Neural progenitor cell (in vitro differentiated cells): ENCODE measurements at regions not wholly inside any gene's neighbourhood (a gene's known extent, or its start where the extent isn't known, plus 50 kb on each side); places are given as distances from the start of the nearest gene placed in this dataset.
A peak's percentile ranks its signal among the peaks of the same experiment; 100 is the strongest.

Source experiments
- DNase-seq: peaks from one replicate; pipeline ENCODE4 v3.0.0-alpha.2; 2016; ENCODE audit warnings: low spot score
- H2AFZ ChIP-seq: fragments of 200-600 bp; sonication (generic); replicated peaks from 2 replicates; pipeline ENCODE4 v1.6.1; 2016; ENCODE audit warnings: antibody characterized with exemption
- H3F3A ChIP-seq: fragments of 200-600 bp; sonication (generic); 2 replicates; pipeline ENCODE4 v1.6.1; 2016; ENCODE audit warnings: antibody characterized with exemption, low read depth
- H3K27ac ChIP-seq: fragments of 200-600 bp; sonication (generic); 2 replicates; pipeline ENCODE4 v1.5.1; 2016; ENCODE audit warnings: mild to moderate bottlenecking
- H3K27me3 ChIP-seq: fragments of 200-600 bp; sonication (generic); 2 replicates; pipeline ENCODE4 v1.6.1; 2016; ENCODE audit warnings: mild to moderate bottlenecking, moderate library complexity
- H3K36me3 ChIP-seq: fragments of 200-600 bp; sonication (generic); 2 replicates; pipeline ENCODE4 v1.5.1; 2016
- H3K4me1 ChIP-seq: fragments of 200-600 bp; sonication (generic); 2 replicates; pipeline ENCODE4 v1.6.1; 2016; ENCODE audit warnings: mixed run types
- H3K4me2 ChIP-seq: fragments of 200-600 bp; sonication (generic); 2 replicates; pipeline ENCODE4 v1.6.1; 2016
- H3K4me3 ChIP-seq: fragments of 200-600 bp; sonication (generic); 2 replicates; pipeline ENCODE4 v1.5.1; 2016
- H3K79me2 ChIP-seq: fragments of 200-600 bp; sonication (generic); 2 replicates; pipeline ENCODE4 v1.6.1; 2016; ENCODE audit warnings: low read depth
- H3K9ac ChIP-seq: fragments of 200-600 bp; sonication (generic); 2 replicates; pipeline ENCODE4 v1.6.1; 2016
- H3K9me3 ChIP-seq: fragments of 200-600 bp; sonication (generic); 2 replicates; pipeline ENCODE4 v1.5.1; 2016; ENCODE audit warnings: low read depth
- H4K20me1 ChIP-seq: fragments of 200-600 bp; sonication (generic); 2 replicates; pipeline ENCODE4 v1.6.1; 2016; ENCODE audit warnings: low read depth
- H3K27ac Mint-ChIP-seq: 3 replicates; pipeline ENCODE4 v1.8.0; 2021; ENCODE audit warnings: mixed read lengths
- H3K27me3 Mint-ChIP-seq: 2 replicates; pipeline ENCODE4 v1.8.0; 2022; ENCODE audit warnings: low read depth, mild to moderate bottlenecking, inconsistent platforms, moderate library complexity, mixed read lengths; ENCODE audit not compliant: insufficient read depth
- H3K36me3 Mint-ChIP-seq: 3 replicates; pipeline ENCODE4 v1.8.0; 2021; ENCODE audit warnings: mixed read lengths
- H3K4me1 Mint-ChIP-seq: 3 replicates; pipeline ENCODE4 v1.8.0; 2021; ENCODE audit warnings: mixed read lengths
- H3K4me3 Mint-ChIP-seq: 3 replicates; pipeline ENCODE4 v1.8.0; 2021; ENCODE audit warnings: mild to moderate bottlenecking, moderate library complexity, mixed read lengths
- H3K9me3 Mint-ChIP-seq: 3 replicates; pipeline ENCODE4 v1.8.0; 2020; ENCODE audit warnings: mixed read lengths
- EZH2 ChIP-seq: fragments of 200-600 bp; sonication (generic); IDR thresholded peaks from 2 replicates; pipeline ENCODE4 v1.6.1; 2017; ENCODE audit warnings: antibody characterized with exemption, mild to moderate bottlenecking, moderate library complexity
- EZH2phosphoT487 ChIP-seq: fragments of 200-600 bp; sonication (generic); IDR thresholded peaks from 2 replicates; pipeline ENCODE4 v1.6.1; 2017; ENCODE audit warnings: antibody characterized with exemption
- TF ChIP-seq, protein P1 (sequence below): fragments of 200-600 bp; sonication (generic); IDR thresholded peaks from 2 replicates; pipeline ENCODE4 v1.5.1; 2017; ENCODE audit warnings: antibody characterized with exemption, mild to moderate bottlenecking

GRCh38 chr6:14880677-14881076 lies 365.2 kb upstream of the JARID2 start:
- TF ChIP-seq EZH2phosphoT487: no peak
- TF ChIP-seq EZH2: no peak
- TF ChIP-seq, protein P1, sequence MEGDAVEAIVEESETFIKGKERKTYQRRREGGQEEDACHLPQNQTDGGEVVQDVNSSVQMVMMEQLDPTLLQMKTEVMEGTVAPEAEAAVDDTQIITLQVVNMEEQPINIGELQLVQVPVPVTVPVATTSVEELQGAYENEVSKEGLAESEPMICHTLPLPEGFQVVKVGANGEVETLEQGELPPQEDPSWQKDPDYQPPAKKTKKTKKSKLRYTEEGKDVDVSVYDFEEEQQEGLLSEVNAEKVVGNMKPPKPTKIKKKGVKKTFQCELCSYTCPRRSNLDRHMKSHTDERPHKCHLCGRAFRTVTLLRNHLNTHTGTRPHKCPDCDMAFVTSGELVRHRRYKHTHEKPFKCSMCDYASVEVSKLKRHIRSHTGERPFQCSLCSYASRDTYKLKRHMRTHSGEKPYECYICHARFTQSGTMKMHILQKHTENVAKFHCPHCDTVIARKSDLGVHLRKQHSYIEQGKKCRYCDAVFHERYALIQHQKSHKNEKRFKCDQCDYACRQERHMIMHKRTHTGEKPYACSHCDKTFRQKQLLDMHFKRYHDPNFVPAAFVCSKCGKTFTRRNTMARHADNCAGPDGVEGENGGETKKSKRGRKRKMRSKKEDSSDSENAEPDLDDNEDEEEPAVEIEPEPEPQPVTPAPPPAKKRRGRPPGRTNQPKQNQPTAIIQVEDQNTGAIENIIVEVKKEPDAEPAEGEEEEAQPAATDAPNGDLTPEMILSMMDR: no peak
- Histone ChIP-seq H3K79me2 (no peaks in the 10 kb centered on the region), H3K36me3 (no peaks in the 10 kb centered on the region), H2AFZ (no peak overlapping the region), H3K27me3 (no peaks in the 10 kb centered on the region), H4K20me1 (no peaks in the 10 kb centered on the region), H3K4me1 (peaks cover 36% of the 10 kb centered on the region), H3K9me3 (no peaks in the 10 kb centered on the region), H3K27ac (no peak overlapping the region), H3K9ac (no peak overlapping the region), H3K4me2 (peak overlapping the region; percentile 26), H3K4me3 (no peak overlapping the region), H3F3A (peaks cover 26% of the 10 kb centered on the region)
- Mint-ChIP-seq H3K9me3 (peaks cover 2% of the 10 kb centered on the region), H3K27ac (peak overlapping the region; percentile 70), H3K27me3 (peaks cover 3% of the 10 kb centered on the region), H3K4me1 (peaks cover 59% of the 10 kb centered on the region), H3K36me3 (no peaks in the 10 kb centered on the region), H3K4me3 (no peak overlapping the region)
- no peak for DNase-seq

DNA sequence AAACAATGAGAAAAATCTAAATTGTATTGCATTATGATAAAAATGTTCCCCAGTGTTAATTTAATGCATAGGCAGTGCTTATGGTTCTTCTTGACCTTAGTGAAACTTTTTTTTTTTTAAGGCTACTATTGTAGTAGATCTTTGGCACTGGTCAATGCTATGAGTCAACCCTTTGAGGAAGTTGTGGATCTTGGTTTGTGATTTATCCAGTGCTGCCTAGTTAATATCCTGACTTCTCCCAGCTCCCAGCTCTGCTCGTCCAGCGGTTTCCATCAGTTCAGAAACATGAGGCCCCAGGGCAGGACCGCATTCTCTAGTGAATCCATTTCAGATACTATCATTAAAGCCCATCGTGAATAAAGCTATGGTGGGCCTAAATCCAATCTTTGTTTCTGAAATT lies 364.5 kb upstream of the JARID2 start:
- Mint-ChIP-seq H3K36me3 (no peaks in the 10 kb centered on the region), H3K27me3 (peaks cover 2% of the 10 kb centered on the region), H3K27ac (no peak overlapping the region), H3K4me3 (no peak overlapping the region), H3K9me3 (peaks cover 2% of the 10 kb centered on the region), H3K4me1 (peaks cover 59% of the 10 kb centered on the region)
- Histone ChIP-seq H3K79me2 (no peaks in the 10 kb centered on the region), H3K4me3 (no peak overlapping the region), H2AFZ (no peak overlapping the region), H4K20me1 (no peaks in the 10 kb centered on the region), H3K9me3 (no peaks in the 10 kb centered on the region), H3K36me3 (no peaks in the 10 kb centered on the region), H3K9ac (no peak overlapping the region), H3K27me3 (no peaks in the 10 kb centered on the region), H3K4me2 (no peak overlapping the region), H3K4me1 (peaks cover 36% of the 10 kb centered on the region), H3K27ac (no peak overlapping the region), H3F3A (peaks cover 26% of the 10 kb centered on the region)
- DNase-seq: no peak
- TF ChIP-seq EZH2 (no peak), EZH2phosphoT487 (no peak)
- TF ChIP-seq, protein P1: no peak

DNA sequence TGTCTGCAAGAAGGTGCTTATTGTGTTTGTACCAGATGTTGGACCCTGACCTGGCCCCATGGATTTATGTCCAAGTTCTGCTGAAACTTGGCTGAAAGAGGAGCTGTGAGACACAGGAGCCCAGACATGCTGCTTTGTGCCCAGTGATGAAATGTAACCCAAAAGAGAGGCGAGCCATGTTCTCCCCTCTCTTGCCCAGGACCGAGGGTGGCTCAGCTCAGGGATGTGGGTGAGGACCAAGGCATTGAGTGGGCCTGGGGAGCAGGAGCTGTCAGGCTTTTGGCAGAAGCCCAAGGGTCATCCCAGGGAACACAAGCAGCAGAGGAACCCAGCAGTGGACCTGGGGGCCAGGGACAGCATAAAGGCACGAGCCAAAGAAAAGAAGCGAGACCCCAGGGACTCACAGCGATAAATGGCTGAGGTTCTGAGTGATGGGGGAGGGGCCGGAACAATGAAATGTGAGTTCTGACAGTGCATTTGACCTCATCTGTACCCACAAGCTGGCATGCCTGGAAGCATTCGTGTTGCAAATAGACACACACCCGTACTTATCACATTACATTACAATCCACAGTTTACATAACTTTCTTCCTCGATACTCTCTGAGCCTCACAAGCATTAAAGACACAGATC lies 363.4 kb upstream of the JARID2 start:
- H3F3A ChIP-seq: peaks cover 26% of the 10 kb centered on the region
- H3K9me3 ChIP-seq: no peaks in the 10 kb centered on the region
- H4K20me1 ChIP-seq: no peaks in the 10 kb centered on the region
- H3K27me3 ChIP-seq: no peaks in the 10 kb centered on the region
- H3K36me3 ChIP-seq: no peaks in the 10 kb centered on the region
- H3K4me1 Mint-ChIP-seq: peaks cover 50% of the 10 kb centered on the region
- no peak overlapping the region for H2AFZ ChIP-seq
- no peak overlapping the region for H3K4me2 ChIP-seq
- H3K4me1 ChIP-seq: peaks cover 36% of the 10 kb centered on the region
- H3K4me3 ChIP-seq: no peak overlapping the region
- H3K9me3 Mint-ChIP-seq: peaks cover 2% of the 10 kb centered on the region
- no peak for DNase-seq
- H3K9ac ChIP-seq: no peak overlapping the region
- H3K27ac Mint-ChIP-seq: no peak overlapping the region
- H3K79me2 ChIP-seq: no peaks in the 10 kb centered on the region
- TF ChIP-seq, protein P1: no peak
- TF ChIP-seq EZH2 (no peak), EZH2phosphoT487 (no peak)
- H3K4me3 Mint-ChIP-seq: no peak overlapping the region
- peaks cover 6% of the 10 kb centered on the region for H3K27me3 Mint-ChIP-seq
- no peak overlapping the region for H3K27ac ChIP-seq
- no peaks in the 10 kb centered on the region for H3K36me3 Mint-ChIP-seq
